Ishikawa (cell line): ENCODE measurements at regions not wholly inside any gene's neighbourhood (a gene's known extent, or its start where the extent isn't known, plus 50 kb on each side); places are given as distances from the start of the nearest gene placed in this dataset.

Source experiments
- CEBPB ChIP-seq: IDR thresholded peaks from 2 replicates; pipeline ENCODE4 v1.6.1; 2012
- EGR1 ChIP-seq: IDR thresholded peaks from 2 replicates; pipeline ENCODE4 v1.6.1; 2012
- EP300 ChIP-seq: IDR thresholded peaks from 2 replicates; pipeline ENCODE4 v1.6.1; 2012; ENCODE audit warnings: borderline replicate concordance
- FOXM1 ChIP-seq: IDR thresholded peaks from 2 replicates; pipeline ENCODE4 v1.6.1; 2012; ENCODE audit warnings: low read depth, borderline replicate concordance
- MAX ChIP-seq: IDR thresholded peaks from 2 replicates; pipeline ENCODE4 v1.6.1; 2012
- NFIC ChIP-seq: IDR thresholded peaks from 2 replicates; pipeline ENCODE4 v1.6.1; 2012
- RAD21 ChIP-seq: IDR thresholded peaks from 2 replicates; pipeline ENCODE4 v1.6.1; 2012; ENCODE audit warnings: low read depth
- REST ChIP-seq: IDR thresholded peaks from 2 replicates; pipeline ENCODE4 v1.6.1; 2012; ENCODE audit warnings: low read depth, mild to moderate bottlenecking
- TAF1 ChIP-seq: IDR thresholded peaks from 2 replicates; pipeline ENCODE4 v1.6.1; 2012; ENCODE audit warnings: low read depth, mild to moderate bottlenecking
- TCF12 ChIP-seq: IDR thresholded peaks from 2 replicates; pipeline ENCODE4 v1.6.1; 2012; ENCODE audit warnings: low read depth
- USF1 ChIP-seq: IDR thresholded peaks from 2 replicates; pipeline ENCODE4 v1.6.1; 2012
- YY1 ChIP-seq: IDR thresholded peaks from 2 replicates; pipeline ENCODE4 v1.6.1; 2012; ENCODE audit warnings: low read depth

GRCh38 chr1:90391126-90391525, 326.0 kb downstream of the BARHL2 start:
- TF ChIP-seq EP300 (no peak), FOXM1 (no peak), CEBPB (no peak), TCF12 (no peak), RAD21 (no peak), NFIC (no peak), MAX (no peak), EGR1 (no peak), USF1 (no peak), YY1 (no peak), TAF1 (no peak), REST (no peak)
